ENCODE measurements at regions not wholly inside any gene's neighbourhood (a gene's known extent, or its start where the extent isn't known, plus 50 kb on each side); places are given as distances from the start of the nearest gene placed in this dataset.

DNA sequence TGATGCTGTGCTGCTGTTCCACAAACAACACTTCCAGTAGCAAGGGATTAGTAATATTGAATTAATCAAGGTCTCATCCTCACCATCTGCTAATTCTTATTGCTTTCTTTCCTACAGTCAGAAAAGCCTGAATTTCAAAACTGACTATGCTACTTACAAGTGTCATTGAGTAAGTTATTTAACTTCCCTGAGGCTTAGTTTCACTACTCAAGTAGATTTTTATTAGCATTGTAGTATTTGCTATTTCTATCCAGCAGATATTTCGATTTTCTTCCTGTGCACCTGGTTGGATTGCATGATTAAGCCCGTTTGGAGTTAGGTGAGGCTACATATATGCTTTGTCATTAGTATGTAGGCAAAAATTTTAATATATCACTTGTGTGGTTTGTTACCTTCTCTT lies 591.5 kb downstream of the TRHDE start:
- TF ChIP-seq, protein P1, sequence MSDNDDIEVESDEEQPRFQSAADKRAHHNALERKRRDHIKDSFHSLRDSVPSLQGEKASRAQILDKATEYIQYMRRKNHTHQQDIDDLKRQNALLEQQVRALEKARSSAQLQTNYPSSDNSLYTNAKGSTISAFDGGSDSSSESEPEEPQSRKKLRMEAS (IDR thresholded peaks at IDR 0.05) = no peak
- TF ChIP-seq TEAD4 (IDR thresholded peaks at IDR 0.05) = no peak
- TF ChIP-seq CREB1 (IDR thresholded peaks at IDR 0.05; ENCODE audit: low read depth) = no peak
- TF ChIP-seq RAD21 (IDR thresholded peaks at IDR 0.05; ENCODE audit: low read depth) = no peak
- TF ChIP-seq, protein P2, sequence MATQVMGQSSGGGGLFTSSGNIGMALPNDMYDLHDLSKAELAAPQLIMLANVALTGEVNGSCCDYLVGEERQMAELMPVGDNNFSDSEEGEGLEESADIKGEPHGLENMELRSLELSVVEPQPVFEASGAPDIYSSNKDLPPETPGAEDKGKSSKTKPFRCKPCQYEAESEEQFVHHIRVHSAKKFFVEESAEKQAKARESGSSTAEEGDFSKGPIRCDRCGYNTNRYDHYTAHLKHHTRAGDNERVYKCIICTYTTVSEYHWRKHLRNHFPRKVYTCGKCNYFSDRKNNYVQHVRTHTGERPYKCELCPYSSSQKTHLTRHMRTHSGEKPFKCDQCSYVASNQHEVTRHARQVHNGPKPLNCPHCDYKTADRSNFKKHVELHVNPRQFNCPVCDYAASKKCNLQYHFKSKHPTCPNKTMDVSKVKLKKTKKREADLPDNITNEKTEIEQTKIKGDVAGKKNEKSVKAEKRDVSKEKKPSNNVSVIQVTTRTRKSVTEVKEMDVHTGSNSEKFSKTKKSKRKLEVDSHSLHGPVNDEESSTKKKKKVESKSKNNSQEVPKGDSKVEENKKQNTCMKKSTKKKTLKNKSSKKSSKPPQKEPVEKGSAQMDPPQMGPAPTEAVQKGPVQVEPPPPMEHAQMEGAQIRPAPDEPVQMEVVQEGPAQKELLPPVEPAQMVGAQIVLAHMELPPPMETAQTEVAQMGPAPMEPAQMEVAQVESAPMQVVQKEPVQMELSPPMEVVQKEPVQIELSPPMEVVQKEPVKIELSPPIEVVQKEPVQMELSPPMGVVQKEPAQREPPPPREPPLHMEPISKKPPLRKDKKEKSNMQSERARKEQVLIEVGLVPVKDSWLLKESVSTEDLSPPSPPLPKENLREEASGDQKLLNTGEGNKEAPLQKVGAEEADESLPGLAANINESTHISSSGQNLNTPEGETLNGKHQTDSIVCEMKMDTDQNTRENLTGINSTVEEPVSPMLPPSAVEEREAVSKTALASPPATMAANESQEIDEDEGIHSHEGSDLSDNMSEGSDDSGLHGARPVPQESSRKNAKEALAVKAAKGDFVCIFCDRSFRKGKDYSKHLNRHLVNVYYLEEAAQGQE (IDR thresholded peaks at IDR 0.05; ENCODE audit: low read depth) = no peak

Data from Ishikawa (cell line).